Kidney (tissue), 13 donors: ENCODE measurements at regions not wholly inside any gene's neighbourhood (a gene's known extent, or its start where the extent isn't known, plus 50 kb on each side); places are given as distances from the start of the nearest gene placed in this dataset.

Experiments
- DNase-seq, 5 donors: peaks; one replicate each; pipeline ENCODE4 v3.0.0-alpha.2; 2013 to 2020
- FAIRE-seq: peaks from 2 replicates; lab custom pipeline; 2012; peaks lifted over from hg19 to GRCh38; lab: Jason Lieb, UNC
- H3K27ac ChIP-seq, 2 donors: one replicate each; pipeline ENCODE4 v1.7.0; 2013; ENCODE audit warnings: low read depth in 2 of 2, low read length in 2 of 2, inconsistent platforms in 1 of 2
- H3K27me3 ChIP-seq: one replicate; pipeline ENCODE4 v1.7.1; 2013; ENCODE audit warnings: low read length, inconsistent platforms; ENCODE audit not compliant: control insufficient read depth, insufficient read depth
- H3K36me3 ChIP-seq, 3 donors: one replicate each; pipeline versions ENCODE4 v1.7.0 to v1.7.1; 2013; ENCODE audit warnings: low read length in 3 of 3, control low read depth in 1 of 3, inconsistent platforms in 1 of 3; ENCODE audit not compliant: insufficient read depth in 3 of 3, control insufficient read depth in 2 of 3
- H3K4me1 ChIP-seq, 3 donors: one replicate each; pipeline versions ENCODE4 v1.7.0 to v1.7.1; 2013; ENCODE audit warnings: low read length in 3 of 3, inconsistent platforms in 1 of 3, low read depth in 1 of 3; ENCODE audit not compliant: control insufficient read depth in 2 of 3, insufficient read depth in 2 of 3
- H3K4me3 ChIP-seq, 3 donors: one replicate each; pipeline versions ENCODE4 v1.7.0 to v1.8.1; 2013; ENCODE audit warnings: low read length in 3 of 3, control low read depth in 1 of 3, inconsistent platforms in 1 of 3
- H3K9ac ChIP-seq, 3 donors: one replicate each; pipeline versions ENCODE4 v1.7.0 to v1.7.1; 2013; ENCODE audit warnings: low read length in 3 of 3, control low read depth in 1 of 3, inconsistent platforms in 1 of 3
- H3K9me3 ChIP-seq, 3 donors: one replicate each; pipeline versions ENCODE4 v1.7.0 to v1.7.1; 2013; ENCODE audit warnings: low read length in 3 of 3, control low read depth in 1 of 3, inconsistent platforms in 1 of 3; ENCODE audit not compliant: control insufficient read depth in 2 of 3, insufficient read depth in 1 of 3
- CTCF ChIP-seq: IDR thresholded peaks from 3 replicates; pipeline ENCODE4 v1.5.1; 2012; ENCODE audit warnings: mild to moderate bottlenecking, moderate library complexity, borderline replicate concordance; ENCODE audit not compliant: insufficient read depth; ENCODE audit errors: extremely low read depth
- intact Hi-C: fragments of 100-400 bp; cut with DNase I; formaldehyde crosslinking; loops from one replicate; pipeline ENCODE4 v1.11.1; 2022
- donor health status: control.
- donor health status: control.
- donor health status: control.
- donor health status: control.
- donor health status: control.
- donor health status: DM: yes; HTN: yes; CAD: no.
- donor health status: Normal renal cell carcinoma (clear cell type).

GRCh38 chr10:128540781-128541761 lies 414.8 kb upstream of the MKI67 start:
- Histone ChIP-seq H3K9me3 (no peaks in the 10 kb centered on the region), H3K27ac (no peak overlapping the region), H3K9ac (no peak overlapping the region), H3K4me1 (no peaks in the 10 kb centered on the region), H3K36me3 (no peaks in the 10 kb centered on the region), H3K27me3 (no peaks in the 10 kb centered on the region), H3K4me3 (peak overlapping the region in 1 of 3 donors; percentile 37)
- intact Hi-C loops = no loop called here
- FAIRE-seq = no peak
- peak in 4 of 5 donors; percentile 64 to 86 (median 74) for DNase-seq
- TF ChIP-seq CTCF = no peak

- DNase-seq = peak in 1 of 5 donors; percentile 18
- H3K9me3 ChIP-seq = no peaks in the 10 kb centered on the region
- H3K36me3 ChIP-seq = no peaks in the 10 kb centered on the region
- intact Hi-C loops = no loop called here
- no peak overlapping the region for H3K9ac ChIP-seq
- FAIRE-seq = no peak
- H3K27me3 ChIP-seq = no peaks in the 10 kb centered on the region
- no peak overlapping the region for H3K27ac ChIP-seq
- no peaks in the 10 kb centered on the region for H3K4me1 ChIP-seq
- no peak for TF ChIP-seq CTCF
- no peak overlapping the region for H3K4me3 ChIP-seq
Observed at GRCh38 chr10:128541926-128542475, 415.8 kb upstream of the MKI67 start.

- H3K9ac ChIP-seq = no peak overlapping the region
- H3K4me3 ChIP-seq = no peak overlapping the region
- intact Hi-C loops = no loop called here
- DNase-seq = no peak
- H3K27ac ChIP-seq = no peak overlapping the region
- H3K36me3 ChIP-seq = no peaks in the 10 kb centered on the region
- no peaks in the 10 kb centered on the region for H3K9me3 ChIP-seq
- no peaks in the 10 kb centered on the region for H3K4me1 ChIP-seq
- TF ChIP-seq CTCF = no peak
- H3K27me3 ChIP-seq = no peaks in the 10 kb centered on the region
- no peak for FAIRE-seq
Observed at GRCh38 chr10:128542659-128543058, 416.4 kb upstream of the MKI67 start.
